Activated naive CD8-positive, alpha-beta T cell treated with anti-CD3 and anti-CD28 coated beads, Interleukin-2, amount 10 ng/mL, durations not matched to agents 7 days and 5 days (primary cell): ENCODE measurements at regions not wholly inside any gene's neighbourhood (a gene's known extent, or its start where the extent isn't known, plus 50 kb on each side); places are given as distances from the start of the nearest gene placed in this dataset.
A peak's percentile ranks its signal among the peaks of the same experiment; 100 is the strongest.
"Not testable (repeated sequence)": the region's sequence is repeated elsewhere in the genome, so short reads cannot be mapped to it uniquely, and the experiment has no call there.

Experiments
- ATAC-seq: fragments of 150-1000 bp; cut with Tn5 transposase; one replicate; pipeline ENCODE4 v1.10.0; 2021; ENCODE audit warnings: low read depth, moderate library complexity
- POLR2A ChIA-PET: fragments of 350-600 bp; sonication (Branson Sonifier 250); formaldehyde crosslinking; loops from one replicate; lab custom pipeline; 2021; ENCODE audit warnings: antibody characterized with exemption; lab: Charles Lee
- DNase-seq: peaks from one replicate; pipeline ENCODE4 v3.0.0; 2021
- H3K27ac Mint-ChIP-seq: one replicate; pipeline ENCODE4 v1.8.0; 2022; ENCODE audit warnings: mild to moderate bottlenecking, mixed read lengths
- H3K27me3 Mint-ChIP-seq: one replicate; pipeline ENCODE4 v1.8.0; 2022; ENCODE audit warnings: mild to moderate bottlenecking, moderate library complexity, mixed read lengths
- H3K36me3 Mint-ChIP-seq: one replicate; pipeline ENCODE4 v1.8.0; 2021; ENCODE audit warnings: mild to moderate bottlenecking, mixed read lengths
- H3K4me1 Mint-ChIP-seq: one replicate; pipeline ENCODE4 v1.8.0; 2021; ENCODE audit warnings: mixed read lengths
- H3K4me3 Mint-ChIP-seq: one replicate; pipeline ENCODE4 v1.8.0; 2022; ENCODE audit warnings: mild to moderate bottlenecking, moderate library complexity, mixed read lengths
- H3K9me3 Mint-ChIP-seq: one replicate; pipeline ENCODE4 v1.8.0; 2021; ENCODE audit warnings: mixed read lengths

DNA sequence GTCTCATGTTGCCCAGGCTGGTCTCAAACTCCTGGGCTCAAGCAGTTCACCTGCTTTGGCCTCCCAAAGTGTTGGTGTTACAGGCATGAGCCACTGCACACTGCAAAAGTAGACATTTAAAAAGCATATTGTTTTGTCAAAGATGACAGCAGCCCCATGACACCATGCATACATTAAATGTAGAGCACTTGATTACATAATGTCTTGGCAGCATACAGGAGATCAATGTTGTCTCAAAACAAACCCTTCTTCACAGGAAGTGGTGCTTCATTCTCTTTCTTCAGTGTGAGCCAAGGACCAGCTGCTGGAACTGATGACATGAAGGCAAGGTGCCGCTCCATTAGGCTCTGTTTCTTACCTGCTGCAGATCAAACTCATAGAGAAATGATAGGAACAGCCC, 218.4 kb downstream of the KLF6 start:
- H3K9me3 Mint-ChIP-seq: peaks cover 5% of the 10 kb centered on the region
- no peak overlapping the region for H3K4me3 Mint-ChIP-seq
- H3K4me1 Mint-ChIP-seq: peaks cover 7% of the 10 kb centered on the region
- POLR2A ChIA-PET: no interaction called here
- DNase-seq (no peak), ATAC-seq (no peak)
- peaks cover 8% of the 10 kb centered on the region for H3K27me3 Mint-ChIP-seq
- peaks cover 1% of the 10 kb centered on the region for H3K36me3 Mint-ChIP-seq
- no peak overlapping the region for H3K27ac Mint-ChIP-seq

DNA sequence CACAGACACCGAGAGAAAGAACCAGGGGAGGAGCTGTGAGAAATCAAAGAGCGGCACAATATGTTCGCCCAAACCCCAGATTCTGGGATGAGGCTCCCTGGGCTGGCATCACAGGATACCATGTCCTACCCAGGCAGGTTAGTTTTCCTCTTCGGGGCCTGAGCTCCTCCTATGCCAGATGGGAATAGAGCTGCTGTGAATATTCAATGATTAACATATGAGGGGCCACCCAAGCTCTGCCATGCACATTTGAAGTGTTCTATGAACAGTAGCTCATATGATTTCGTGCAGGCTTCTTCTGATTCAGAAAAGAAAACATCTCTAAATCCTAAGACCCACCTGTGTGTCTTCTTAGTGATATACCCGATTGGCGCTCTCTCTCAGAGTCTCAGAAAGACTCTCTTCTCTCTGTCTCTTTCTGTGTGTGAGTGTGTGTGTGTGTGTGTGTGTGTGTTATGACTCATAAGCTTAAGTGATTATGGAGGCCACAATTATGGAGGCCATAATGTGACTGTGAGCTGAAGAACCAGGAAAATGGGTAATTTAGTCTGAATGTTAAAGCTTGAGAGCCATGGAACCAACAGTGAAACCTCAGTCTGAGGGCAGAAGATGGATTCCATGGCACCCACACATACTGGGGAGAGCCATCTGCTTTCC, 220.5 kb downstream of the KLF6 start:
- POLR2A ChIA-PET: no interaction called here
- H3K4me3 Mint-ChIP-seq: no peak overlapping the region
- peaks cover 5% of the 10 kb centered on the region for H3K27me3 Mint-ChIP-seq
- no peak for DNase-seq
- H3K4me1 Mint-ChIP-seq: peaks cover 7% of the 10 kb centered on the region
- ATAC-seq: no peak
- peaks cover 6% of the 10 kb centered on the region for H3K9me3 Mint-ChIP-seq
- no peak overlapping the region for H3K27ac Mint-ChIP-seq
- H3K36me3 Mint-ChIP-seq: peaks cover 1% of the 10 kb centered on the region

- peaks cover 1% of the 10 kb centered on the region for H3K36me3 Mint-ChIP-seq
- no peak overlapping the region for H3K27ac Mint-ChIP-seq
- ATAC-seq (no peak), DNase-seq (no peak)
- peaks cover 5% of the 10 kb centered on the region for H3K27me3 Mint-ChIP-seq
- POLR2A ChIA-PET: no interaction called here
- H3K9me3 Mint-ChIP-seq: peaks cover 6% of the 10 kb centered on the region
- no peak overlapping the region for H3K4me3 Mint-ChIP-seq
- peaks cover 3% of the 10 kb centered on the region for H3K4me1 Mint-ChIP-seq
These were observed 221.7 kb downstream of the KLF6 start for GRCh38 chr10:3563298-3563697.

DNA sequence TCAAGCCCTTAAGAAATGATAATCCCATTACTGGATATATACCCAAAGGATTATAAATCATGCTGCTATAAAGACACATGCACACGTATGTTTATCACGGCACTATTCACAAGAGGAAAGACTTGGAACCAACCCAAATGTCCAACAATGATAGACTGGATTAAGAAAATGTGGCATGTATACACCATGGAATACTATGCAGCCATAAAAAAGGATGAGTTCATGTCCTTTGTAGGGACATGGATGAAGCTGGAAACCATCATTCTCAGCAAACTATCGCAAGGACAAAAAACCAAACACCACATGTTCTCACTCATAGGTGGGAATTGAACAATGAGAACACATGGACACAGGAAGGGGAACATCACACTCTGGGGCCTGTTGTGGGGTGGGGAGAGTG, 224.4 kb downstream of the KLF6 start:
- not testable (repeated sequence) for H3K4me3 Mint-ChIP-seq
- H3K27me3 Mint-ChIP-seq: peaks cover 11% of the 10 kb centered on the region

DNA sequence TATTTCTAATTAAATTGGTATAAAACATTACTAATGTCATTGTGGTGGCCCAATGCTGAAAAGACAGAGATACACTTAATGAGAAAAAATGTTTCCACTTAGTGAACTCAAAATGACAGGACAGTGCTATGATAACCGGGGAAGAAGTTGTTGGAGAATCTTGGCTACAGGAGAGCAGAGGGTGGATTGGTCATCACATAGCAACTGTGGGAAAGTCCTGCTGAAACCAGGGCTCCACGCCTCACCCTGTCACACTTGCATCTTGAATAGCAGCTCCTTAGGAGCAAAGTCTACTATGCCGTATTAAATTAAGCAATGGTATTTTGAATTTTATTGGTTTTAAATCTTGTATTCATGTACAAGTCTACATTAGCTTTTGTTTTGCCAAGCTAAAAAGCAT, 225.5 kb downstream of the KLF6 start:
- DNase-seq: no peak
- peaks cover 1% of the 10 kb centered on the region for H3K9me3 Mint-ChIP-seq
- no peaks in the 10 kb centered on the region for H3K36me3 Mint-ChIP-seq
- POLR2A ChIA-PET: no interaction called here
- H3K4me3 Mint-ChIP-seq: no peak overlapping the region
- H3K4me1 Mint-ChIP-seq: peaks cover 8% of the 10 kb centered on the region
- peaks cover 11% of the 10 kb centered on the region for H3K27me3 Mint-ChIP-seq
- no peak overlapping the region for H3K27ac Mint-ChIP-seq
- no peak for ATAC-seq

More for the DNA sequence above, 224.4 kb downstream of the KLF6 start:
- H3K4me1 Mint-ChIP-seq, POLR2A ChIA-PET, H3K27ac Mint-ChIP-seq, H3K36me3 Mint-ChIP-seq, ATAC-seq, H3K9me3 Mint-ChIP-seq, DNase-seq: not testable (repeated sequence)

DNA sequence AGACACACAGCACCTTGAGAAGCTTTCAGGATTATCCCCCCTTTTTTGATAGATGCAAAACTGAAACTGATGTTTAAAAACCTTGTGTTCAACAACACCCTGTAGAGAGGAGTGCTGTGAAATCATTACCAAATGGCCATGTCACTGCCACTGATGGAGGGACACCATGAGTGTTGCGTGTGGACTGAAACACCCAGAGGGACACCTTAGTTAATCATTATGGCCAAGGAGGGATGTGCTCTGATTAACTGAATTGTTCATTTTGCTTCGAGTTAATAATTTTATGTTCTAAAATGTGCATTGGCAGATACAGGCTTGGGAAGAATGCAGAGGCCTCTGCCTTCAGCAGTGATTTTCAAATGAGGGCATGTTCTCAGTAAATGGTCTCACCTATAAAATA, 226.0 kb downstream of the KLF6 start:
- no peak for DNase-seq
- H3K27me3 Mint-ChIP-seq: peaks cover 11% of the 10 kb centered on the region
- peaks cover 14% of the 10 kb centered on the region for H3K4me1 Mint-ChIP-seq
- no peaks in the 10 kb centered on the region for H3K36me3 Mint-ChIP-seq
- peaks cover 1% of the 10 kb centered on the region for H3K9me3 Mint-ChIP-seq
- no peak for ATAC-seq
- POLR2A ChIA-PET: no interaction called here
- H3K4me3 Mint-ChIP-seq: no peak overlapping the region
- H3K27ac Mint-ChIP-seq: no peak overlapping the region

GRCh38 chr10:3556191-3557017, 228.6 kb downstream of the KLF6 start:
- H3K27ac Mint-ChIP-seq, POLR2A ChIA-PET, H3K4me3 Mint-ChIP-seq: not testable (repeated sequence)

GRCh38 chr10:3554121-3554522, 230.9 kb downstream of the KLF6 start:
- peaks cover 2% of the 10 kb centered on the region for H3K9me3 Mint-ChIP-seq
- H3K27me3 Mint-ChIP-seq: peaks cover 18% of the 10 kb centered on the region
- peak; percentile 61 for ATAC-seq
- no peaks in the 10 kb centered on the region for H3K36me3 Mint-ChIP-seq
- POLR2A ChIA-PET: interaction anchor here (0.9 kb wide), 1 partner anchor 231 kb away, joined by 3 read pairs; the partner anchor contains the start of gene KLF6
- DNase-seq: no peak
- peak overlapping the region; percentile 6 for H3K27ac Mint-ChIP-seq
- H3K4me1 Mint-ChIP-seq: peaks cover 14% of the 10 kb centered on the region
- H3K4me3 Mint-ChIP-seq: peak overlapping the region; percentile 56

More at GRCh38 chr10:3556191-3557017, 228.6 kb downstream of the KLF6 start:
- not testable (repeated sequence) for ATAC-seq, DNase-seq, H3K36me3 Mint-ChIP-seq, H3K27me3 Mint-ChIP-seq, H3K9me3 Mint-ChIP-seq
- peaks cover 14% of the 10 kb centered on the region for H3K4me1 Mint-ChIP-seq

GRCh38 chr10:3552281-3552680, 232.7 kb downstream of the KLF6 start:
- Mint-ChIP-seq H3K27ac (no peak overlapping the region), H3K4me3 (no peak overlapping the region), H3K4me1 (peaks cover 14% of the 10 kb centered on the region), H3K9me3 (peaks cover 5% of the 10 kb centered on the region), H3K36me3 (no peaks in the 10 kb centered on the region), H3K27me3 (peaks cover 18% of the 10 kb centered on the region)
- DNase-seq (no peak), ATAC-seq (no peak)
- POLR2A ChIA-PET: no interaction called here

GRCh38 chr10:3551761-3552160, 233.2 kb downstream of the KLF6 start:
- POLR2A ChIA-PET: no interaction called here
- no peaks in the 10 kb centered on the region for H3K36me3 Mint-ChIP-seq
- no peak for DNase-seq
- H3K27ac Mint-ChIP-seq: no peak overlapping the region
- peaks cover 14% of the 10 kb centered on the region for H3K4me1 Mint-ChIP-seq
- H3K27me3 Mint-ChIP-seq: peaks cover 18% of the 10 kb centered on the region
- H3K9me3 Mint-ChIP-seq: peaks cover 5% of the 10 kb centered on the region
- ATAC-seq: no peak
- no peak overlapping the region for H3K4me3 Mint-ChIP-seq

DNA sequence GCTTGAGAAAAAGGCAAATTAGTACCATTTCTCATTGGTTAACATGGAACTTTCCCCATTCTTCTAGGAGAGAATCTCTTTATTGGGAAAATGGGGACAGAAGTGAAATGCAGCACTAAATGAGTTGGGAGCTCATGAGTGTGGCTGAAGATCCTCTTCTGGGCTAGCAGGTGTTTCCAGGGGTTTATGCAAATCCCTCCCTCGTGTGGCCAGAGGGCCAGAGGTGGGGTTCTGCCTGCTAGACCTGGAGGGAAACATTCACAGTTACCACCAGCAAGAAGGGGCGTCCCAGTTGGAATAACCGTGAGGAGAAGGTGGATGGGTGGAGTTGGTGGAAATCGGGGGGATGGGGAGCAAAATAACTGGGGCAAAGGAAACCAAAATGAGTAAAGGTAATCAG, 235.9 kb downstream of the KLF6 start:
- peaks cover 18% of the 10 kb centered on the region for H3K27me3 Mint-ChIP-seq
- DNase-seq (no peak), ATAC-seq (no peak)
- no peak overlapping the region for H3K4me3 Mint-ChIP-seq
- H3K36me3 Mint-ChIP-seq: no peaks in the 10 kb centered on the region
- H3K27ac Mint-ChIP-seq: no peak overlapping the region
- POLR2A ChIA-PET: no interaction called here
- H3K4me1 Mint-ChIP-seq: peaks cover 2% of the 10 kb centered on the region
- H3K9me3 Mint-ChIP-seq: peaks cover 9% of the 10 kb centered on the region

- Mint-ChIP-seq H3K27ac (no peak overlapping the region), H3K36me3 (no peaks in the 10 kb centered on the region), H3K27me3 (peaks cover 18% of the 10 kb centered on the region), H3K4me3 (no peak overlapping the region), H3K4me1 (no peaks in the 10 kb centered on the region), H3K9me3 (peaks cover 9% of the 10 kb centered on the region)
- no peak for DNase-seq
- ATAC-seq: no peak
- POLR2A ChIA-PET: no interaction called here
These were observed 236.3 kb downstream of the KLF6 start for GRCh38 chr10:3548702-3549101.

DNA sequence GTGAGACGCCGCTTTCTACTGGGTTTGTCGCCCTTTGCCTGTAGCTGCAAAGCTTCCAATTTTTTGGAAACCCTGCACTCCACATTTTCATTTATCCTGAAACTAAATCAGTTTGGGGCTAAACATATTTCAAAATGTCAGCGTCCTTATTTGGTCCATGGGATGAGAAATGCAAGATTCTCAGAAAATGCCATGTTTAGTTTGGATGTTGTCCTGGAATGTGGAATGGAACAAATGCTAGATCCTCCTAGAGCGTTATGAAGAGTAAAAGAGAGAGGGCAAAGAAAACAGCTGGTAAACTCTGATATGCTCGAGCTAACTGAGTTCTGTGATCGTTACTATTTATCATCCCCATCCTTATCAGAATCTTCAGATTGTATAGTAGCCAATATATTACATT, 236.9 kb downstream of the KLF6 start:
- peaks cover 9% of the 10 kb centered on the region for H3K9me3 Mint-ChIP-seq
- DNase-seq: no peak
- no peak overlapping the region for H3K27ac Mint-ChIP-seq
- no peak overlapping the region for H3K4me3 Mint-ChIP-seq
- no peaks in the 10 kb centered on the region for H3K4me1 Mint-ChIP-seq
- POLR2A ChIA-PET: no interaction called here
- no peaks in the 10 kb centered on the region for H3K36me3 Mint-ChIP-seq
- ATAC-seq: no peak
- H3K27me3 Mint-ChIP-seq: peaks cover 18% of the 10 kb centered on the region

DNA sequence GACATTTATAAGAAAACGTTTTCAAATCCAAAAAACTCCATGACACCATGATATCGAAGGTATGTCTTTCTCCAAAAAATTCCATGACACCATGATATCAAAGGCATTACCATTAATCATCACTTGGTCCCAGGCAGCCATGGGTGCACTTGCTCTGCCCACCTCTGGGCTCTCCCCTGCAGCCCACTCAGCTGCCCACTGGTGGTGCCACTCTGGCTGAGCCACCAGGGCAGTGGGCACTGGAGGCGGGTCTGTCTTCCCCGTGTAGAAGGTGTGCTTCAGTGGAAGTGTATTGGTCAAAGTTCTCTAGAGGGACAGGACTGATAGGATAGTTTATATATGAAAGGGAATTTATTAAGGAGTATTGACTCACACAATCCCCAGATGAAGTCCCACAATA, 240.4 kb downstream of the KLF6 start:
- no peak for ATAC-seq
- H3K9me3 Mint-ChIP-seq: peaks cover 9% of the 10 kb centered on the region

More for the DNA sequence above, 240.4 kb downstream of the KLF6 start:
- no peak for DNase-seq
- no peaks in the 10 kb centered on the region for H3K4me1 Mint-ChIP-seq
- no peak overlapping the region for H3K4me3 Mint-ChIP-seq
- H3K36me3 Mint-ChIP-seq: no peaks in the 10 kb centered on the region
- no peak overlapping the region for H3K27ac Mint-ChIP-seq
- H3K27me3 Mint-ChIP-seq: peaks cover 12% of the 10 kb centered on the region
- POLR2A ChIA-PET: no interaction called here
